ENCODE measurements at regions not wholly inside any gene's neighbourhood (a gene's known extent, or its start where the extent isn't known, plus 50 kb on each side); places are given as distances from the start of the nearest gene placed in this dataset.

- 5% methylated on average over 2 of the region's 3 CpGs for WGBS (ENCODE audit: low lambda C conversion rate)
- ATAC-seq (no peak), DNase-seq (ENCODE audit: low spot score) (no peak), FAIRE-seq (no peak)
- no peaks in the 10 kb centered on the region for H4K20me1 ChIP-seq (ENCODE audit: insufficient read depth, low read length)
- in situ Hi-C loops (cut with HindIII; ENCODE audit: extremely low pct_ligation_motif_present, low pct_unique_long_range_greater_than_20kb) = no loop called here
- no peak overlapping the region for H3K9ac ChIP-seq (ENCODE audit: insufficient read depth, low read depth, low read length)
- CTCF ChIA-PET (ENCODE audit: low intra/inter-chr PET ratio, low total read pairs) = no interaction called here
- H2AFZ ChIP-seq (ENCODE audit: low read length) = no peak overlapping the region
- no TSS peak for BruUV-seq (replicated peaks)
- H3K36me3 ChIP-seq (replicated peaks in 1 of 2; ENCODE audit: control insufficient read depth in 1 of 2, insufficient read depth in 2 of 2, low read length in 2 of 2) = no peaks in the 10 kb centered on the region
- H3K9me3 ChIP-seq (ENCODE audit: low read length) = peaks cover 19% of the 10 kb centered on the region
- intact Hi-C loops (cut with micrococcal nuclease; ENCODE audit: unreplicated experiment) = no loop called here
- TF ChIP-seq ZNF33B (CRISPR knock-in tag; IDR thresholded peaks at IDR 0.05) = no peak
- no peak for TF ChIP-seq JUND (CRISPR knock-in tag; IDR thresholded peaks at IDR 0.05)
- TF ChIP-seq FOSL1 (CRISPR knock-in tag; IDR thresholded peaks at IDR 0.05; ENCODE audit: borderline replicate concordance) = no peak
- TF ChIP-seq ZNF574 (CRISPR knock-in tag; IDR thresholded peaks at IDR 0.05) = no peak
- no peak for TF ChIP-seq ZBTB2 (CRISPR knock-in tag; IDR thresholded peaks at IDR 0.05; ENCODE audit: low read depth)
- TF ChIP-seq RXRB (CRISPR knock-in tag; IDR thresholded peaks at IDR 0.05; ENCODE audit: borderline replicate concordance) = no peak
- no peak for TF ChIP-seq PCBP1 (IDR thresholded peaks at IDR 0.05; ENCODE audit: borderline replicate concordance, low read depth, low read length)
- TF ChIP-seq CENPX (CRISPR knock-in tag; IDR thresholded peaks at IDR 0.05) = no peak
- no peak for TF ChIP-seq RFXAP (CRISPR knock-in tag; IDR thresholded peaks at IDR 0.05; ENCODE audit: borderline replicate concordance)
- no peak overlapping the region for H3K27ac ChIP-seq (ENCODE audit: extremely low read length, insufficient read depth, low read length)
- no peaks in the 10 kb centered on the region for H3K27me3 ChIP-seq (ENCODE audit: control insufficient read depth in 1 of 2, insufficient read depth in 2 of 2, low read length in 2 of 2)
- POLR2A ChIA-PET = no interaction called here
- no peaks in the 10 kb centered on the region for H3K79me2 ChIP-seq (ENCODE audit: insufficient read depth, low read length)
- H3K4me3 ChIP-seq (replicated peaks in 1 of 3; ENCODE audit: insufficient read depth in 1 of 3, low read depth in 2 of 3, low read length in 3 of 3) = no peak overlapping the region
- no peaks in the 10 kb centered on the region for H3K4me1 ChIP-seq (ENCODE audit: insufficient read depth, low read length)
- H3K4me2 ChIP-seq (ENCODE audit: low read depth, low read length) = no peak overlapping the region
Observed at GRCh38 chr11:103716363-103716762, 320.1 kb upstream of the DDI1 start.

Data from HepG2 (cell line).